OCI-LY1 (cell line): ENCODE measurements at regions not wholly inside any gene's neighbourhood (a gene's known extent, or its start where the extent isn't known, plus 50 kb on each side); places are given as distances from the start of the nearest gene placed in this dataset.

Experiments
- H2AFZ ChIP-seq: fragments of 200-600 bp; sonication (generic), shearing (Covaris generic); 2 replicates; pipeline ENCODE4 v1.6.0; 2014; ENCODE audit warnings: antibody characterized with exemption, mild to moderate bottlenecking, low read length
- H3F3A ChIP-seq: fragments of 200-600 bp; sonication (generic), shearing (Covaris generic); 2 replicates; pipeline ENCODE4 v1.6.0; 2014; ENCODE audit warnings: mild to moderate bottlenecking, antibody characterized with exemption, low read length, moderate library complexity; ENCODE audit not compliant: insufficient read depth
- H3K27ac ChIP-seq: fragments of 200-600 bp; sonication (generic); 2 replicates; pipeline ENCODE4 v1.5.1; 2014; ENCODE audit warnings: low read length, mixed run types, mild to moderate bottlenecking, low read depth; ENCODE audit not compliant: poor library complexity, severe bottlenecking
- H3K27me3 ChIP-seq: fragments of 200-600 bp; sonication (generic); 2 replicates; pipeline ENCODE4 v1.6.0; 2014; ENCODE audit warnings: antibody characterized with exemption, mild to moderate bottlenecking, low read length, moderate library complexity; ENCODE audit not compliant: insufficient read depth
- H3K36me3 ChIP-seq: fragments of 200-600 bp; sonication (generic); 2 replicates; pipeline ENCODE4 v1.6.1; 2014; ENCODE audit warnings: mild to moderate bottlenecking, antibody characterized with exemption, low read length, moderate library complexity, mixed read lengths; ENCODE audit not compliant: insufficient read depth
- H3K4me1 ChIP-seq: fragments of 200-600 bp; sonication (generic); 2 replicates; pipeline ENCODE4 v1.5.1; 2014; ENCODE audit warnings: mild to moderate bottlenecking, low read length, moderate library complexity; ENCODE audit not compliant: insufficient read depth, severe bottlenecking
- H3K4me2 ChIP-seq: fragments of 200-600 bp; sonication (generic), shearing (Covaris generic); 2 replicates; pipeline ENCODE4 v1.6.1; 2014; ENCODE audit warnings: low read length
- H3K4me3 ChIP-seq: fragments of 200-600 bp; sonication (generic); 2 replicates; pipeline ENCODE4 v1.5.1; 2014; ENCODE audit warnings: low read length, low read depth, mild to moderate bottlenecking, mixed read lengths; ENCODE audit not compliant: poor library complexity, severe bottlenecking
- H3K79me2 ChIP-seq: fragments of 200-600 bp; shearing (Covaris generic); 2 replicates; pipeline ENCODE4 v1.6.1; 2016; ENCODE audit warnings: mixed run types, low read length, mixed read lengths; ENCODE audit not compliant: insufficient read depth
- H3K9ac ChIP-seq: fragments of 200-600 bp; sonication (generic), shearing (Covaris generic); 2 replicates; pipeline ENCODE4 v1.6.1; 2014; ENCODE audit warnings: mild to moderate bottlenecking, low read length, mixed read lengths
- H3K9me2 ChIP-seq: fragments of 200-600 bp; sonication (generic), shearing (Covaris generic); 2 replicates; pipeline ENCODE4 v1.6.1; 2014; ENCODE audit warnings: low read depth, mild to moderate bottlenecking, low read length, mixed read lengths
- H3K9me3 ChIP-seq: fragments of 200-600 bp; shearing (Covaris generic); 2 replicates; pipeline ENCODE4 v1.6.1; 2014; ENCODE audit warnings: low read length, mixed read lengths
- H4K20me1 ChIP-seq: fragments of 200-600 bp; sonication (generic), shearing (Covaris generic); 2 replicates; pipeline ENCODE4 v1.6.0; 2016; ENCODE audit warnings: mild to moderate bottlenecking, low read length; ENCODE audit not compliant: insufficient read depth
- EZH2 ChIP-seq: fragments of 200-600 bp; sonication (generic), shearing (Covaris generic); IDR thresholded peaks from 2 replicates; pipeline ENCODE4 v1.8.0; 2017; ENCODE audit warnings: borderline replicate concordance, mixed run types, mild to moderate bottlenecking, antibody characterized with exemption, low read length, moderate library complexity, mixed read lengths
- TF ChIP-seq, protein P1 (sequence below): fragments of 200-600 bp; sonication (generic), shearing (Covaris generic); IDR thresholded peaks from 2 replicates; pipeline ENCODE4 v1.5.1; 2017; ENCODE audit warnings: mild to moderate bottlenecking, antibody characterized with exemption, low read length, moderate library complexity, mixed read lengths

GRCh38 chr4:138902705-138903104 is 112.9 kb upstream of the NOCT start:
- Histone ChIP-seq H3K36me3 (no peaks in the 10 kb centered on the region), H3K27me3 (no peaks in the 10 kb centered on the region), H4K20me1 (no peaks in the 10 kb centered on the region), H3K79me2 (no peaks in the 10 kb centered on the region), H3K27ac (no peak overlapping the region), H3K9me3 (no peaks in the 10 kb centered on the region), H3K9ac (no peak overlapping the region), H3K9me2 (no peaks in the 10 kb centered on the region), H3F3A (no peaks in the 10 kb centered on the region), H3K4me2 (no peak overlapping the region), H2AFZ (no peak overlapping the region), H3K4me1 (no peaks in the 10 kb centered on the region), H3K4me3 (no peak overlapping the region)
- TF ChIP-seq EZH2, result no peak
- TF ChIP-seq, protein P1, sequence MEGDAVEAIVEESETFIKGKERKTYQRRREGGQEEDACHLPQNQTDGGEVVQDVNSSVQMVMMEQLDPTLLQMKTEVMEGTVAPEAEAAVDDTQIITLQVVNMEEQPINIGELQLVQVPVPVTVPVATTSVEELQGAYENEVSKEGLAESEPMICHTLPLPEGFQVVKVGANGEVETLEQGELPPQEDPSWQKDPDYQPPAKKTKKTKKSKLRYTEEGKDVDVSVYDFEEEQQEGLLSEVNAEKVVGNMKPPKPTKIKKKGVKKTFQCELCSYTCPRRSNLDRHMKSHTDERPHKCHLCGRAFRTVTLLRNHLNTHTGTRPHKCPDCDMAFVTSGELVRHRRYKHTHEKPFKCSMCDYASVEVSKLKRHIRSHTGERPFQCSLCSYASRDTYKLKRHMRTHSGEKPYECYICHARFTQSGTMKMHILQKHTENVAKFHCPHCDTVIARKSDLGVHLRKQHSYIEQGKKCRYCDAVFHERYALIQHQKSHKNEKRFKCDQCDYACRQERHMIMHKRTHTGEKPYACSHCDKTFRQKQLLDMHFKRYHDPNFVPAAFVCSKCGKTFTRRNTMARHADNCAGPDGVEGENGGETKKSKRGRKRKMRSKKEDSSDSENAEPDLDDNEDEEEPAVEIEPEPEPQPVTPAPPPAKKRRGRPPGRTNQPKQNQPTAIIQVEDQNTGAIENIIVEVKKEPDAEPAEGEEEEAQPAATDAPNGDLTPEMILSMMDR, result no peak

DNA sequence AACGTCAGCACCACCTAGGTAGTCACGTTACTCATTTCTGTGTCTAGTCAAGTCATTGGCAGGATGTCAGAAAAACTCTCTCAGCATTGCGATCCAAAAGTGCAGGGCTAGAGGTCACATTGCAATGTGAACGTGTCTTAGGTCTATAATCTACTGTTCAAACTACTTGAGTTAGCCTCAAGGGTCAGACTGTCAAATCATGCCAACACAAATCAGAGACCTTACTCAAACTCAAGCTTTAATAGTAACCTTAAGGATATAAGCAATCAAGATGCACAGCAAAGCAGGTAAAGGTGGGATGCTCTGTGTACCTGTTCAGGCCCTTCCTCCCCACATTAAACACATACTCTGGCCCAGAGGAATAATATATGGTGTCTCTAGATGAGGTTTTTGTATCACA is 114.4 kb upstream of the NOCT start:
- Histone ChIP-seq H3K27me3 (no peaks in the 10 kb centered on the region), H3K27ac (no peak overlapping the region), H3K4me3 (no peak overlapping the region), H3K9me3 (no peaks in the 10 kb centered on the region), H3K36me3 (no peaks in the 10 kb centered on the region), H4K20me1 (no peaks in the 10 kb centered on the region), H3K4me1 (no peaks in the 10 kb centered on the region), H3K79me2 (no peaks in the 10 kb centered on the region), H3F3A (no peaks in the 10 kb centered on the region), H3K4me2 (no peak overlapping the region), H3K9ac (no peak overlapping the region), H3K9me2 (no peaks in the 10 kb centered on the region), H2AFZ (no peak overlapping the region)
- TF ChIP-seq EZH2, result no peak
- TF ChIP-seq, protein P1, result no peak

DNA sequence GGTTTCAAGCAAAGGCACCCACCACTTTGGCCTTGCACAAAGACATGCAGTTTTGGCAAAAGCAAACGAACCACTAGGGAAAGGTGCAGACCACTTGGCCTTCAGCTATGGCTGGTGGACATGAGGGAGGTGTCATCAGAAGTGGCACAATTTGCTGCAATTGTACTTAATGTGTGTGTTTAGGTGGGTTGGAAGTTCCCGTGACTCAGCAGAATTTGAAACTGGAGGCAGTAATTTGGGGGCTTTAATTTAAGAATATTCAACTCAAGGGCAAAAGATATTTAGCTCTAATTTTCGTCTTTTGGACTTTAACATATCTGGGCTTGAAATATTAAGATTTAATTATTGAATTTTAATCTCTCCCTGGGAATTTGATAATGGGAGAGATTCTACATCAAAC is 115.6 kb upstream of the NOCT start:
- H3K9me2 ChIP-seq, result no peaks in the 10 kb centered on the region
- no peaks in the 10 kb centered on the region for H3K9me3 ChIP-seq
- no peak overlapping the region for H2AFZ ChIP-seq
- H3K4me3 ChIP-seq, result no peak overlapping the region
- H3K4me2 ChIP-seq, result no peak overlapping the region
- H3K79me2 ChIP-seq, result no peaks in the 10 kb centered on the region
- no peak overlapping the region for H3K27ac ChIP-seq
- no peaks in the 10 kb centered on the region for H3F3A ChIP-seq
- no peaks in the 10 kb centered on the region for H4K20me1 ChIP-seq
- H3K9ac ChIP-seq, result no peak overlapping the region
- no peaks in the 10 kb centered on the region for H3K4me1 ChIP-seq
- H3K36me3 ChIP-seq, result no peaks in the 10 kb centered on the region
- TF ChIP-seq, protein P1, result no peak
- no peaks in the 10 kb centered on the region for H3K27me3 ChIP-seq
